Stimulated activated CD4-positive, alpha-beta T cell treated with anti-CD3 and anti-CD28 coated beads, Interleukin-1b, Interleukin-23, amount 100 ng/mL, for 1 hour (primary cell): ENCODE measurements at regions not wholly inside any gene's neighbourhood (a gene's known extent, or its start where the extent isn't known, plus 50 kb on each side); places are given as distances from the start of the nearest gene placed in this dataset.

Experiments
- DNase-seq, 2 donors: peaks; one replicate each; pipeline ENCODE4 v3.0.0-alpha.2; 2020; ENCODE audit warnings: low read depth in 2 of 2

GRCh38 chr4:100130964-100131363 is 59.3 kb downstream of the DDIT4L start:
- DNase-seq: no peak

- no peak for DNase-seq
Observed at GRCh38 chr4:100130491-100130890, 59.8 kb downstream of the DDIT4L start.

- no peak for DNase-seq
Observed at GRCh38 chr4:100129774-100130173, 60.5 kb downstream of the DDIT4L start.

DNA sequence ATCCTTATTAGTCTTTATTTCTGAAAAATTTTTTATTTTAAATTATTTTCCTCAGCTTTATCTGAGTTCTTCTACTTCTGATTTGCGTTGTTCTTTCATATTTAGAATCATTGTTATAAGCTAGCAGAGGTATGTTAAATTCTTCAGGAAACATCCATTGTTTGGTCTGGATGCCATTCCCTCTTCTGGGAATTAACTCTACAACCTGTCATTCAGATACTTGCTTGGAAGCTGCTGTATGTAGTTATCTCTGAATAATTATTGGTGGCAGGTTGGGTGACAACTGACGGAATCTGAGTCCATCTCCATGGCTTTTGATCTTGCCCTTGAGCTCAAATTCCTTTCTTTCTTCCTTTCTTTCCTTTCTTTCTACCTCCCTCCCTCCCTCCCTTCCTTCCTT is 61.9 kb downstream of the DDIT4L start:
- no peak for DNase-seq

- DNase-seq: no peak
Observed at GRCh38 chr4:100124715-100125114, 65.6 kb downstream of the DDIT4L start.

- DNase-seq: no peak
Observed at GRCh38 chr4:100118181-100118580, 72.1 kb downstream of the DDIT4L start.

DNA sequence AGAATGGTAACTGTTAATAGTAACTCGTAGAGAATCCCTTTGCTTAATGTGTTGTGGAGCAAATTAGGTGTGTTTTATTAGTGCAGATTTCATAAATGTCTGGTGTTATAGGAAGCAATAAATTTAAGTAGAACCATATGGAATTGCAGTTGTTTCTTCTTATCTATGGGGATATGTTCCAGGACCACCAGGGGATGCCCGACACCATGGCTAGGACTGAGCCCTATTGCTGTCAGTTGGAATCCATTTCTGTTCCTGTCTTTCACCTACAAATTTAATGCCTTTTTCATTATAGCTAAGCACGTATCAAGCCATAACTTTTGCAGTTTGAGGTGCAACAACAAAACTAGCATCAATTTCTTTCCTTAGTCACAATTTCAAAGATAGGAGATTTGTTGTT is 72.5 kb downstream of the DDIT4L start:
- DNase-seq: no peak

- DNase-seq: no peak
Observed at GRCh38 chr4:100114909-100115308, 75.4 kb downstream of the DDIT4L start.

- no peak for DNase-seq
Observed at GRCh38 chr4:100113732-100114131, 76.5 kb downstream of the DDIT4L start.

DNA sequence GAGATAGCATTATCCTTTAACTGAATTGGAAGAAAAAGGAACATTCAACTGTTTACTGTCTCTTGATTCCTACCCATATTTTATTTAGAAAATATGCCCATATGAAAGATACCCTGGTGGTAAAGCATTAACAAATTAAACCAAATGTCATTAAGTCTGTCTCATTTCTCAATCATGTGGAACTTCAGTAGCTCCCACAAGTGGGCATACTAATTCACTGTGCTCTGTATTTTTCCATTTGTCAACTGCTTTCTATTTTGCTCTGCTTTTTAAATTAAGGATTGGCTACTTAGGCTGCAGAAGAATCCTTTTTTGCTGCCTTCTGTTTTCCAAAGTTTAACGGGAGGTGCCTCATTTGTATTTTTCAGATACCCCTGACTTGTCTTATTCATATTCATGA is 77.2 kb downstream of the DDIT4L start:
- DNase-seq: no peak

DNA sequence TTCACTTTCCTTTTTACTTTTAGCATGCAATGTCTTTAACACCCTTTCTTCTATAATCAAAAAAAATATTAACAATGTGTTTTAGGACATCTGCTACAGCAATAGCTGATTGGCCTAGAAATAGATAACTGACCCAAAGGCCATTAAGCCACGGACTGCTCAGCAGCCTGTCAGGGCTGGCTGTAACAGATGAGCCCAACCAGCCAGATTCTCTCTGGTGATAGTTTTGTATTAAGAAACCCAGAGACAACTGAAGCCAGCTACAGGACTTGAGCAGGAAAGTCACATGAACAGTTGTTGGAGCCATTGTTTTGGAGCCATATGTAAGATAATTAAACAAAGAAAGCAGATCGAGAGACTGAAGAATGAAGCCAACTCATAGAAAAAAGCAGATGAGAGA is 80.3 kb downstream of the DDIT4L start:
- DNase-seq: no peak

DNA sequence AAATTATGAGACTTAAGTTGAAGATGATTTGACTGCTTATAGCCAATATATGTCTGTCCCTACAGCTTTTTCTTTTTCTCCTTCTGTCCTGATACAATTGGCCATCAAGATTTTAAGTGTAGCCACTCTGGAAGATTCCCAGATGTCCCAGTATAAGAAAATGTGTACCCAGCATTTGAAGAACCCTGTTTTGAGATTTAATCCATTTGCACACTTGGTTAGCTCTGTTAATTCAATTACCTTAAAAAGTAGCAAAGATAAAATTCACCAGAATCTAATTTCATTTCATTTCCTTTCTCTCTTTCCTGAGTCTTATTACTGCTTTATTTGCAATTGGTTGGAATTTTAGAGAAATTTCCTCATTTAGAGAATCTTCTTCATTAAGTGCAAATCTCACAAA is 81.4 kb downstream of the DDIT4L start:
- DNase-seq: no peak

DNA sequence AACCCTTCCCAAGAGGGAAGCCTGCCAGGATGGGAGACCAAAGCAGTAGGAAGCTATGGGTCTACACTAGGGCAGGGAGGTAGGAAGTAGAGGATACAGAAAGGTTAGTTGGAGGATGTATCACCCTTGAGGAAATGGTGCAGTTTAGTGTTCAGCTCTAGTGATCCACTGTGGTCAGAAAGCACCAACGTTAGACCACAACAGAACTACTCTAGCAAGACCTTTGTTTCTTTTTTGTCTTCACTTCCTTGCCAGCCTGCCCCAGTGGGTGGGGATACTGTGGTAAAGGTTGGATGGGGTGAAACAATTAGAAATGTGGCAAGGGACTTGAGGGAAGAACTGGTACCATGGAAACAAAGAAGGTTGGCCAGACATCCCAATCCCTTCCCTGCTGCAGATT is 83.3 kb downstream of the DDIT4L start:
- DNase-seq: no peak

DNA sequence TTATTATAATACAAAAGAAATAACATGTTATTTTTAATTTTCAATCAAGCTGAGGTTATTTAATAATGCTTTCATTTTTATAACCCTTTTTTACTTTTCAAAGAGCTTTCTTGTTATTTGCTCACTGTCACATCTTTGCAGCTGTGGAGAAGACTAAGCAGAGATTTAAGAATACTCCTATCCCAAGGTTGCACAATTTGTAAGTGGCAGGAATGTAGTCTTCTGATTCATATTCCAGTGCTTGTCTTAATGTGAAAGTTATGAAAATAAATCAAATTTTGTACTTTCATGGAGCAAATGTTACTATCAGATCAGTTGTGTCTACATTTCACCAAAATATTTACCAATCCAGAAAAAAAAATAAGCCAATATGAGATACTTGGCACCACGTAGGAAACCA is 86.6 kb downstream of the DDIT4L start:
- DNase-seq: no peak

DNA sequence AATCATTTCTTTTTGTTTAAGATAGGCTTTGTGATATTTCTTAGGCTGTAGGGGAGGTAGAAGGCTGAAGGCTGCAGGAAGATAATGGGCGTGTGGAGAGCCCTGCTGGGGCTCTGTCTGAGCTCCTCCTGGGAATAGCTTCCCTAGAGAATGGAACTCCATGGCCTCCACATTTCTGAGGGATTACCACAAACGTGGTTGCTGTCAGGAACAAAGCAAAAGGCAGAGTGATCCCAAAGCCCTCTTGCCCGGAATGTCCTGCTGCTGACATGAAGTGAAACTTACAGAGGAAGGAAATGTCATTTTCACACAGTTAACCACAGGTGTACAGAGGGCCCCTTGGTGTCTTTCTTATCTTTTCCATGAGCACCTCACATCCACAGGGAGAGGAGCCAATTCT is 89.3 kb downstream of the DDIT4L start:
- no peak for DNase-seq

DNA sequence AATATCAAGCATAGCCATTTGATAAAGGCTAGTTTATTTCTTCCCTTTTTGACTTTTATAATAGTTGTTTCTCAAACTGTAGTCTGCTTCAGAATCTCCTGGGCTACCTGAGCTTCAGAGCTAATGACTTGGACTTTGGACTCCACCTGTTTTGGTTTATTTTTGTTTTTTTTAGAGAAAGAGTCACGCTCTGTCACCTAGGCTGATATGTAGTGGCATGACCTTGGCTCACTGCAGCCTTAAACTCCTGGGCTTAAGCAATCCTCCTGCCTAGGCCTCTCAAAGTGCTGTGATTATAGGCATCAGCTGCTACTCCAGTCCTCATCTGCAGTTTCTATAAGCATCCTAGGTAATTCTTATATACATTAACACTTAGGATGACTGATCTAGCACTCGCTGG is 90.5 kb downstream of the DDIT4L start:
- DNase-seq: no peak

DNA sequence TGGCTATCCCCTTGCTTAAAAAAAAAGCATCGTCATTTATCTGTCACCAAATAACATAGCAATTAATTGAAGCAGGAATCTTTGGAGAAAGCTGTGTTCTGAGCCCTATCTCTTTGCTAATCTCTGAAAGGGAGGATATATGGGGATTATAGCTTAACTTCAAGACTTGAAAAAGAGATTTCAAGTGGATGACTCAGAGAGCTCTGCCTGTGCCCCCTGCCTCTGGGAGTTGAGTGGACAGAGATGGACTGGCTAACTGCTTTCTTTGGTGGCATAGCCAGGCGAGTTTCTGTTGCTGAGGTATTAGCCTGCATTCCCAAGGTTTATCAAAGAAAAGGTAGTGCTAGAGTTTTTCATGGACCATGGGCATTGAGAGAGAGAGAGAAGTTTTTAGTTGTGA is 91.6 kb downstream of the DDIT4L start:
- no peak for DNase-seq

DNA sequence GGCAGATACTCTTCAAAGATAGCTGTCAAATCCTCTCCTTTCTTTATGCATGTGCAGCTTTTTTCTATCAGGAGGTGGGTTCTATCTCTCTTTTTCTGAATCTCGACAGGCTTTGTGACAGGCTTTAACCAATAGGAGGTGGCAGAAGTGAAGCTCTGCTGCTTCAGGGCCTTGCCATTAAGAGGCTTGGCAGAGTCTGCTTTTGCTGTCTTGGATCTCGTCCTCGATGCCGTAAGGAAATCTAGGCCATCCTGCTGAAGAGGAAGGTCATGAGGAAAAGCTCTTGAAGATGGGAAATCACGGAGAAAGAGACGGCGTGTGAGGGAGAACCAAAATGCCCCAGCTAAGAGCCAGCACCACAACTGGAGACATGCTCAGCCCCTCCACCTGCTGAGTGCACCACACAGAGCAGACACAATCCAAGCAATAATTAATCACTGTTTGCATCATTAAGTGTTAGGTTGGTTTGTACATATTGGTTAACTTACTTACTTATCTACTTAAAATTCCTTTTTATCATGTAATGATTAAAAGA is 92.2 kb downstream of the DDIT4L start:
- no peak for DNase-seq

DNA sequence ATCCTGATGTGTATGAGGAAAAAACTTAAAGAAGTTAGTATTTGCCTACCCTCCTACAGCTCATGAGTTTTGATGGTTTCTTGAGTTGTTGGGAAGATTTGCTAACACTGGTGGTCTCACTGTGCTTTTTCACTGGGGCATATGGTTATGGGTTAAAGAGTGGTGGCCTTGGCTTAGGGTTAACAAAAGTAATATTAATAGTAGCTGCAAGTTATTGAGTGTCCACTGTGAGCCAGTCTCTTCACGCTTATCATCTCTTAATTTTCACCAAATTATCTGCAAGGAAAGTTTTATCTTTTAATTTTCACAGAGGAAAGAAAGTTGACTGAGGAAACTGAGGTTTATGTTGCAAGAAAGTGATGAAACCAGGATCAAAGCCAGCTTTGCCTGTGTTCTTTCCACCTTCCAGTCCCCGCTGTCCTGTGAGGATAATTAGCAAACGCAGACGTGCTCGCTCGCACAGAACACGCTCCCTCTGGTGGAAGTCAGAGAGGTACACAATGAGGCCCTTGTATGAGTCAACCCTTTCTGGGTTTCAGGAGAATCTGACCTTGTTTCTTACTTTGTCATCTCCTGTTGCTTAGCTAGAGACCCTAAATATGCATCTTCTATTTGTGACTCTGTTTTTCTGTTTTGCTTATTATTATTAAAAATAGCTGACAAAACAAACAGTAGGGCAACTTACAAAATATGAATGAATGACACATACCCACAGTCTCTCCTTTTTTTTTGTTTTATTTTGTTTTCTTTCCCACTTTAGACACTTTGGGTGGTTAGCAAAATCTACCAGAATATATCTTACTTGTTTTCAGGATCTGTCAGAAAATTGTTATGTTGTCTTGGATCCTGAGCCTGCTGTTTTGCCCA is 94.3 kb downstream of the DDIT4L start:
- DNase-seq: peak; percentile 13

GRCh38 chr4:100093091-100093866 is 97.0 kb downstream of the DDIT4L start:
- peak; percentile 59 to 75 for DNase-seq

DNA sequence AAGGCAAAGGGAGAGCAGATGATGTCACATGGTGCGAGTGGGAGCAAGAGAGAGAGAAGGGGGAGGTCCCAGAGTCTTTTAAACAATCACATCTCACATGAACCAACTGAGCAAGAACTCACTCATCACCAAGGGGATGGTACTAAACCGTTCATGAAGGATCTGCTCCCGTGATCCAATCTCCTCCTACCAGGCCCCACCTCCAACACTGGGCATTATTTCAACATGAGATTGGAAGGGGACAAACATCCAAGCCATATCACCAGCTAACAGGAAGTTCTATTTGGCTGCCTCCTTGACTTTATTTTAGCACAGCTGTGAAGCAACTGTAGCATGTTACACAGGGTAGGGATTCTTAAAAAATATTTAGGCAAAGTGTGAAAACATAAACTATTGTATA is 102.5 kb downstream of the DDIT4L start:
- DNase-seq: no peak

- no peak for DNase-seq
Observed at GRCh38 chr4:100086766-100087431, 103.4 kb downstream of the DDIT4L start.
